ENCODE measurements at regions not wholly inside any gene's neighbourhood (a gene's known extent, or its start where the extent isn't known, plus 50 kb on each side); places are given as distances from the start of the nearest gene placed in this dataset.
"Not testable (repeated sequence)": the region's sequence is repeated elsewhere in the genome, so short reads cannot be mapped to it uniquely, and the experiment has no call there.

DNA sequence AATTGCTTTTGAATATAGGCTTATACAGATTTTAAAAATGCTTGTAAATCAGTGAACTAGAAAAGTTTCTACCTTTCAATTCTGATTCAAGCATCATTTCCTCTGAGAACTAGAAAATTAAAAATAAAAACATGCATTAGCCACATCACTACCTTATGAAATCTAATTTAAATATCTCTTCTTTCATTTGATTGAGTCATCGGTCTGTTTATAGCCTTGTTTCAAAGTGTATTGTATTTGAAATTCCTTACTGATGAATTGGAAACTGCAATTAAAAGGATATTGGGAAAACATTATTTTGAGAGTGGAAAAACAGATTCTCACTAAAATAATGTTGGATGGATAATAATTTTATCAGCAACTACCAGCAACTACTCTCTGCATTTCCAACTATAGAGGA, 717.7 kb upstream of the FAM98A start:
- DNase-seq (ENCODE audit: low read depth in 3 of 3), result no peak

DNA sequence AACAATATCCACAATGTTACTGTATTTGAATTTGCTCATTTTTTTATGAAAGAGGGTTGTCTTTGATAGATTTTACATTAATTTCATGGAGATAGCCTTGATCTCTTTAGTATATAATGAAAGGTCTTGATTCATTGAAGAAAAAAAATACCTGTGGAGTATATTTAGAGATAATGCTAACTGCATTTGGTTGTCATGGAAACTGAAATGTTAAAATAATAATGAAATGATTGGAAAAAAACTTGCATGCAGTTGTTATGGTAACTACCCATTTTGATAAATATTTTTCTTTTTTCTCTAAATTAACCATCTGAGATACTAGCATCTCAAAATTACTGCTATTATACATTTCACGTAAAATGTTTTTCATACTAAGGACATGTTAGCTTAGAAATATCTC, 712.7 kb upstream of the FAM98A start:
- DNase-seq (ENCODE audit: low read depth in 3 of 3), result no peak

DNA sequence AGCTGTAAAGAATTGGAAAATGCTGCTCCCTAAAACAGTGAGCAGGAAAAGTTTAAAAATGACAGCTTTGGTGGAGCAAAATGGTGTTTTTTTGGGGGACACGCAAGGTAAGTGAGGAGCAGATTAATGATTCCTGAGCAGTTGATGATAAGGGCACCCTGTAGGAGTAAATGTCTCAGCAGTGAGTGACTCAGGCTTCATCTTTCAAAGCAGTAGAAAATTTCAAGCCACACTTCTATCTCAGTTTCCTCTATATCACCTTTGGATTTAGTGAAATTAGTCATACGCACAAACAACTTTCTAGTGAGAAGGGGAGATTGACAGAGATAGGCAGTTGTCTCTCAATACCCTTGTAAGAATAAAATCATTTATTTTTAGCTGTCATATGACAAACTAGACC, 709.0 kb upstream of the FAM98A start:
- DNase-seq (ENCODE audit: low read depth in 3 of 3), result no peak

DNA sequence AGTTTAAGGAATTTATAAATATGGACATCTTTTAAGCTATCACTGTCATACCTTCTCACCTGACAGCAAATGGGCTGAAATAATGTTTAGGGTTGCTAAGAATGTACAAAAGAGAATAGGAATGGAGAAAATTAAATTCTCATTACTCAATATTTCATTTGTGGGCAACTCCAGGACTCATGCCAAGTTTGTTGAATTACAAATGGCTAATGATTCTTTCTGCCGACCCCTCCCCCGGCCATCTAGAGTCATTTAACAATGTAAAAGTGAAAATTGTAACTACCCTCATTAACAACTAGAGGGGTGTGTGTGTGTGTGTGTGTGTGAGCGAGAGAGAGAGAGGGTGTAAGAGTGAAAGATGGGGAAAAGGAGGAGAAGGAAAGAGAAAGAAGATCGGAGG, 708.5 kb upstream of the FAM98A start:
- no peak for DNase-seq (ENCODE audit: low read depth in 3 of 3)

DNA sequence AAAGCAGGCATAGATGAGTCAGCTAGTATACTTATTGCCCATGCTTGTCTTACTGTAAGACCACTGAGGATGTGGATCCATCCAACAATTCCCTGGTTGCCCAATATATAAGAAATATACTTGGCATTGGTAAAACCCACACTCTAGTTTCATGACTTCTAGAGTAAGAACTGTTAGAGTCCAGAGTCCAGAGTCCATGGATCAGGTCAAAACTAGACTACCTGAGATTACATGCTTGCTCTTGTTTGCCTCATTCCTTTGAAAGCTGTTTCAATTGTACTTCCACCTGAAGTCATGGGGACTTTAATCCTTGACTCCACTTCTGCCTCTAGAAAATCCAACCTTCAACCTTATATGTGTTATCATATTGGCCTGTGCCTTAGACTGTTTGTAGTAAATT, 707.6 kb upstream of the FAM98A start:
- no peak for DNase-seq (ENCODE audit: low read depth in 3 of 3)

DNA sequence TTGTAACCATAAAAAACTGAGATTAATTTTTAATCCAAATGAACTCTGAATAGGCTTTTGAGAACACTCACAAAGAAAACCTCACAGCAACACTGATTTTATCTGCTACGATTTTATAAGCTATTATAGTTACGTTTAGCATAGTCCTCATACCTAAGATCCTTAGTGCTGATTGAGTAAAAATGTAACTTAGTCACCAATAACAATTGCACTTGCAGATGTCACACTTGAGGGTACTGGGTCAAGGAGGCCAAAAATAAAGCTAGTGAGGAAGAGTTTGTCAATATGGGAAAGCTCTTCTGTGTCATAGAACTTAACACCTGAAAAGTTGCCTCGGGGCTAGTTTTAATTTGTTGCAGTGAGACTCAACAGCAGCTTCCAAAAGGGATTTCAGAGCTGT, 706.5 kb upstream of the FAM98A start:
- DNase-seq (ENCODE audit: low read depth in 3 of 3), result no peak

DNA sequence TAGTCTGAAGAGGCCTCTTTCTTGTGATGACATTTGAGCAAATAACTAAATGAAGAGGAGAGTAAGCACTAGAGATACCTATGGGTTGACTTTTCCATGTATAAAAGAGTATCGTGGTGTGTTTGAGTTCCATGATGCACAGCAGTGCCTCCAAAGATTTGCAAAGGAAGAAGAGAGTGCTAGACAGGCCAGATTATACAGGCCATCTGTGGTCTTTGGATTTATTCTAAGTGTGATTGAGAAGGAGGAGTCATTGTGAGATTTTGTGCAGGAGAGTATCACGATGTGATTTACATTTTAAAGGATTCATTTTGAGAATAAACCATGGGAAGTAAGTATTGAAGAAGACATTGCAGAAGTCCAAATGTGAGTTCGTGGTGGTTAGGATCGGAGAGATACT, 695.9 kb upstream of the FAM98A start:
- no peak for DNase-seq (ENCODE audit: low read depth in 3 of 3)

DNA sequence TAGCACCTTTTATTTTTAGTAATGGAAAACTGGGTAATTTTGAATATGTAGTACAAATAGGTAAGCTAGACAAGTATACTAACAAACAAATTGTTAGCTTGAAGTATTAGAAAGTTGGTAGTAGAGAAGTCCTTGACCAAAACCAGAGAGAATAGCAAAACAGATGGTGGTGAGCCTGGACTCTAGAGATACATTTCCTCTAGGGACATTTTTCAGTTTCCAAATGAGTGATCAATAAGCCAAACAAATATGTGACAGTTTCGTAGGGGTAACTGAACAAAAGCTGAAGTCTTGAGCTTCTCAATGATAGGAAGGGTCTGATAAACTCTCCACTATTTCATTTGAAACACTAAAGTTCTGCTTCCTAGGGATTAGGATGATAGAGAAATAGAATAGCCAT, 692.0 kb upstream of the FAM98A start:
- no peak for DNase-seq (ENCODE audit: low read depth in 3 of 3)

DNA sequence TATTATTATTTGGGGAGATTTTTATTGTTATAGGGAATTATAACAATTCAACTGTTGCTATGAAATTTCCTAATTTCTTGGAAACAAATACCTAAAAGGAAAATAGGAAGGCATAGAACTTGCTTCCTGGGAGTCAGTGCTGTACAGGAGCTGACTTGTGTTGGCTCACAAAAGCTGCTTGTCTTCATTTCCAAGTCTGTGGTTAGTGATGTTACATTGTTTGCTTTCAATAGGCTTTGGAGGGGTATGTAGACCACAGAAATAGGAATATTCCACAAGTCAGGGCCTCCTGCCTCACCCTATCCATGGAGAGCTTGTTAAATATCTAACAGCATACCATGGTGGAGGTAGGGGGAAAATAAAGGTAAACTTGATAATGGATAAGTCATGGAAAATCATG, 688.9 kb upstream of the FAM98A start:
- DNase-seq (ENCODE audit: low read depth in 3 of 3), result no peak

DNA sequence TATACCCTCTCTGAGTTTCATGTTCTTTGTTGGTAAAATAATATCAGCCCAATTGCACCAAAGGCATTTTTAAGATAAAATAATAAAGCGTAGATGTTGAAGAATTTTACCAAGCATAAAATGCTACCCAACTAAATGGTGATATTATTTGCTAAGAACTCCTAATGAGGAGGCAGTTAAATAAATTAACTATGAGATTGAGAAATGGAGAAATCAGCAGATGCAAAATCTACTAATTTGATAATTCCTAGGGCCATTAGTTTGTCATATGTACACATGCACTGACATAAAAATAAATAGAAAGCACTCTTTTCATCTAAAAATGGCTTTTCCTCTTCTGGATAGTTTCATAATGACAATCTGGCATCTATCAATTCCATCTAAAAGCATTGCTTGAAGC, 681.5 kb upstream of the FAM98A start:
- no peak for DNase-seq (ENCODE audit: low read depth in 3 of 3)

DNA sequence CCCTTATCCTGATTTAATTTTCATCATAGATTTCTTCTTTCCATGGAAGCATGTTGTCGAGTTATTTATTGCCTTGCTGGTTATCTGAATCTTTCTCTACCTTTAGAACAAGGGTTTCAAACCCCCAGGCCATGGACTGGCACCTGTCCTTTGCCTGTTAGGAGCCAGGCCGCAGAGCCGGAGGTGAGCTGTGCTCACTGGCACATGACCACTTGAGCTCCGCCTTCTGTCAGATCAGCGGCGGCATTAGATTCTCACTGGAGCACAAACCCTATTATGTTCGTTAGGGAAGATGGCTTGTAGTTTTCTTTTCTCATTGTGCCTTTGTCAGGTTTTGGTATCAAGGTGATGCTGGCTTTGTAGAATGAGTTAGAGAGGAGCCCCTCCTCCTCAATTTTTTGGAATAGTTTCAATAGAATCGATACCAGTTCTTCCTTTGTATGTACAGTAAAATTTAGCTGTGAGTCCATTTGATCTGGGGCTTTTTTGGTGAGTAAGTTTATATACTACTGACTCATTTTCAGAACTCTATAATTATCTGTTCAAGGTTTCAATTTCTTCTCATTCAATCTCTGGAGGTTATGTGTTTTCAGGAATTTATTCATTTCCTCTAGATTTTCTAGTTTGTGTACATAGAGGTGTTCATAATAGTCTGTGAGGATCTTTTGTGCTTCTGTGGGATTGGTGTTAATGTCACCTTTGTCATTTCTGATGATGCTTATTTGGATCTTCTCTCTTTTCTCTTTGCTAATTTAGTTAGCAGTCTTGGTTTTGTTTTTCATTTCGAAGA, 668.0 kb upstream of the FAM98A start:
- DNase-seq (ENCODE audit: low read depth in 3 of 3), result no peak

DNA sequence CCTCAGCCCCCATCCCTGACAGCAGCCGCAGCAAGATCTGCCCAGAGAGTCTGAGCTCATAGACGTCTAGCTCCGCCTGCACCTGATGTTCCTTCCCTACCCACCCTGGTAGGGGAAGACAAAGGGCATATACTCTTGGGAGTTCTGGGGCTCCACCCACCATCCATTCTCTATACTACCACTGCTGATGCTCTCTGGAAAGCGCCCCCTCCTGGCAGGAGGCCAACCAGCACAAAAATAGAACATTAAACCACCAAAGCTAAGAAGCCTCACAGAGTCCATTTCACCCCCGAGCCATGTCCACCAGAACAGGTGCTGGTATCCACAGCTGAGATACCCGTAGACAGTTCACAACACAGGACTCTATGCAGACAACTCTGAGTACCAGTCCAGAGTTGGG, 662.6 kb upstream of the FAM98A start:
- no peak for DNase-seq (ENCODE audit: low read depth in 3 of 3)

DNA sequence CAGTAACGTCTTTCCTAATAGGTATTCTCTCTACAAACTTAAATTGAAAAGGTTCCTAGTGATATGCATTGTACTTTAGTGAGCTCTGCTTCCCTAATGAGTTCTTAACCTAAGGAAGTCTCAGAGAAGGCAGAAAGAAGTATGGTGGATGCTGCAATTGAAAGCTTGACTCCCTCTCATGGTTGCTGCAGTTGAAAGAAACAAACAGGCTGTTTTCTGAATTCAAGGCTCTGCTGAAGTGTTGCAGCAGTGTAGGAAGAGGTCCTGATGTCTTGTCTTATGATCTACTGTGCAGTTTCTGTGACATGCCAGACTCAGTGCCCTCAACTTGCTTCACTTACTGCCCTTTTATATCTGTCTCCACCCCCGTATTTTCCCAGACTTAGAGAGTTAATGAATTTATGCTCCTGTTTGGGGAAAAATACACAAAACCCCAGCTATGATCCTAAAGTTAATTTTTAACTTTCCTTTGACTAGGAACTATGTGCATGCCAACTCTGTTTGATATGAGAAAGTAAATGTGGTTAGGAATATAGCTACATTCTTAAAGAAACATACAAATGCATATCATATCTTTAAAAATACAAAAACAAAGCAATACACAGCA, 655.3 kb upstream of the FAM98A start:
- no peak for DNase-seq (ENCODE audit: low read depth in 3 of 3)

DNA sequence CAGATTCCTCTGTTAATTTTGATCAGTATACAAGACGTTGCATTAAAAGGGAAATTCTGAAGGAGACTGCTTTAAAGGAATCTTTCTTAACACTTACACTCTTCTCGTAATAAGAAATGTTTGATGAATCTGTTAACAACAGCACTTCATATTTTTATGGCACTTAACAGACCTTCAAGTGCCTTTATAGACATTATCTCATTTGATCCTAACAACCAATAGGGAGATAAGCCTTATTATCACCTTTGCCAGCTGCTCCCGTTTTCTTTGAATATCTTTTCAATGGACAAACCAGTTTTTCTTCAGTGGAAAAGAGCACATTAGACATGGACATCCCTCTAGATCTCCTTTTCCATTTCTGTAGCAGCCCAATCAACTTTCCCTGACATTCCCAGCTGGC, 653.0 kb upstream of the FAM98A start:
- no peak for DNase-seq (ENCODE audit: low read depth in 3 of 3)

DNA sequence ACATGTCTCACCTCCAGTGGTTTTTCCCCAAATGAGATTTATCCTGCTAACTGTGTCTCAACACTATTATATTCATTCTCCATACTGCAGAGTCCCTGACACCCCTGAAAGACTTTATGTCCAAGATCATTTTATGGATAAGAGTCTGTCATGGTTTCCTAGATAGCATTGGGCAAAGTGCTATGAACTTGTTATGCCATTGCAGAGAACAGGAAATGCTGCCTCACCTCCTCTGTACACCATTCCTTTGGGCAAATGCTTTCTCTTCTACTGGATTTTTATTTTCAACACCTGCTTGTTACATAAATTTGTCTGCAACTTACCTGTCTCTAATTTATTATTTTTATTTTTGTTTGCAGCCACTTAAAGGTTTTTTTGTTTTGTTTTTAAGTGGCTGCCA, 652.5 kb upstream of the FAM98A start:
- DNase-seq (ENCODE audit: low read depth in 3 of 3), result no peak

DNA sequence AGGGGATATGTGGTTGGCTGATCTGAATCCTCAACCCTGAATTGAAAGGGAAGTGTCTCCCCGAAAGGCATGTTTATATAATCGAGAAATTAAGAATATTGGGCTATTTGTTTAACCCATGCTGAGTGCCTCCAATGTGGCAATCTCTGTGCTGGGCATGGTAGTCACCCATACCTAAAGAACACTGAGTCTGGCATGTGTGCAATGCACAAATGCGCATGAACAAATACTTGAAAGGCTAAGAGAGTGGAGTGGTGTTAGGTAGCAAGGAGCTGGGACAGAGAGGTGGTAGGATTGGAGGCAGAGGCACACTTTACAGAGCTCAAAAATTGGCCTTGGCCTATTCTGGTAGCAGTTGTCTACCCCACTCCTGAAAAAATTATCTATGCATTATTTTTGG, 645.1 kb upstream of the FAM98A start:
- no peak for DNase-seq (ENCODE audit: low read depth in 3 of 3)

DNA sequence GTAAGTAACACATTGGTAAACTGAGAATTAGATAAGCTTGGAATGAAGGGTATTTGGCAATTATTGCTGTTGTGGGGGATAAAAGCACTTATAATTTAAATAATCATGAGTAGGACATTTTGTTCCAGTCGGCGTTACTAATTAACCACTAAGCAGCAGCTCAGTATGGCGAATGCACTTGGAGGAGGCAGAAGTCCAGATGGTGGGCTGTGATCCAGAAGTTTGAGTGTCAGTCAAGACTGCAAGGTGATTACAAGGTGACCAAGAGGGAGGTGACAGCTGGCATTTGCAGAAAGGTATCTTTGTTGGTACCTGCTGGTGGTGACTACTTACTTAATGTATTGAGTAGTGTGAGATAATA, 643.6 kb upstream of the FAM98A start:
- no peak for DNase-seq (ENCODE audit: low read depth in 3 of 3)

DNA sequence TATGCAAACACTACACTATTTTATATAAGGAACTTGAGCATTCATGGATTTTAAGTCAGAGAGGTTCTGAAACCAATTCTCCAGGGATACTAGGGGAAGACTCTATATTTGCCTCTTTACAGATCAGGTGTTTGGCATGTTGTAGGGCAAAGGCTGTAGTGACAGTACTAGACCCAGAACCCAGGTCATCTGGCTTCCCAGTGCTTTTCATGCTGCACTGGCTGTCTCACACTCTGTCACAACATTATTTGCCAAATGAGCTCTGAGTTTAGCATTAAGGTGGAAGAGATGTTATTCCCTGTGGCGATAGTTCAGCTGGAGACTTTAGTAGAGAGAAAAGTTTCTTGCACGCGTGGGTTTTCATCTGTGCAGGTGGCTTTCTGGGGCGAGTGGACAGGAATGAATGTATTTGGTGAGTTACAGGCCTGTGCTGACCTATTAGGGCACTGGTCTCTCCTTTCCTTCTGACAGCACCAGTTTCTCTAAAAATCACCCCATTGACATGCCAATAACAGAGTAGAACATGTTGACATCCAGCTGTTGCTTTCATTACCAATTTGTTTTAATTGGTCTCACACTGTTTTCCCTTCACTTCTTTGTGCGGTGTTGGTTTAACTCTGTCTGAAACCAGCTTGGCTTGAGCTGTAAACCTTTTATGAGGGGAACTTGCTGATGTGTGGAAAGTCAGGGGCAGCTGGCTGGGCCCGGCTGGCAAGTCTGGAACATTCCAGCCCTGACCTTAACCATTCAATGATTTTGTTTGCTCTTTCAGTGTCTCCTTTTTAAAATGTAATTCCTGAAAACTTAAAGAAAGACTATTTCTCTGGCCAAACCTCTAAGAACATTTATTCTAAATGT, 643.0 kb upstream of the FAM98A start:
- no peak for DNase-seq (ENCODE audit: low read depth in 3 of 3)

DNA sequence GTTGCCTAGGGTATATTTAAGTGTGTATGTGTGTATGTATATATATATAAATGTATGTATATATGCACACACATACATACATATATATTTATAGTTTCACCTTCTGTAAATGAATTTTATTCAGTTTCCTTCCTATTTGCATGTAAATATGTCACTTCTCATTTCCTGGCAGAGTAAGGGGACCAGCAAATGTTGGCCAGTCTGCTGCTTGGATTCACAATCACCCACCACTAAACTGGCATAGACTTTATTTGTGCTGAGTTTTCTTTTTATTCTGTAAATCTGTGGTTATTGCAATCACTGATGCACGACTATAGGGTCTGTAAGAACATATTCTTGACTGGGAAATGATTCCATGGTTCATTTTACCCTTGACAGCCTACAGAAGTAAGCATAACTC, 640.4 kb upstream of the FAM98A start:
- no peak for DNase-seq (ENCODE audit: low read depth in 3 of 3)

DNA sequence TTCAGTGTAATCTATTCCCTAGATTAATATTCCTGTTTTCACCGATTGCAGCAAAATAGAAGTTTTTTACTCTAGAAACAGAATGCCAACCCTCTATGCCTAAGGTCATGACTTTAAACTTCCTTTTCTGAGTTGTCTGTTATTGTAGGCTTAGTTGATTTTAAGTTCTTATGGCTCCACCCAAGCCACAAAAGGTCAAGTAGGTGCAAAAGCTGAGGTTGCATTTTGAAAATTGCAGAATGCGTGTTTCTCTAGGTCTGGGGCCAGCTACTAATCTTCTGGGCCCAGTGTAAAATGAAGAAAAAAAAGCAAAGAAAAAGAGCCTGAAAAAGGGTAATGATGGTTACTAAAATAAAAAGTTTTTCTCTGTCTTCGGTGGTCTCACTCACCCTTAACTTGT, 635.7 kb upstream of the FAM98A start:
- no peak for DNase-seq (ENCODE audit: low read depth in 3 of 3)

DNA sequence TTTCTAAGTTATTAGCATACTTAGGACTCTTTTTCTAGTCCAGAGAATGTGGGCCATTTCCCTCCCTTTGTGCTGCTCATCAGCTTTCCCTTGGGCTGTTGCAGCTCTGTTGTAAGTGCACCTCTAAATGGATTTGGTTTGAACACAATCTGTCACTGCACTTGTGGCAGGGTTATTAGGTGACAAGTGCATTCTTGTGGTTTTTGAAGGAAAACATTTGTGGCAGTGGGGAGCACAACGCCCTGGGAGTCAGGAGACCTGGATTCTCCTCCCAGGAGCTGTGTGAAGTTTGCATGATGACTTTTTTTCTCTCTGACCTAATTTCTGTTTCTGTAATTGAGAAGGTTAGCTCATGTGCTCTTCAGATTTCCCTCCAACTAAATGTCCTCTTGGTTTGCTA, 630.9 kb upstream of the FAM98A start:
- no peak for DNase-seq (ENCODE audit: low read depth in 3 of 3)

DNA sequence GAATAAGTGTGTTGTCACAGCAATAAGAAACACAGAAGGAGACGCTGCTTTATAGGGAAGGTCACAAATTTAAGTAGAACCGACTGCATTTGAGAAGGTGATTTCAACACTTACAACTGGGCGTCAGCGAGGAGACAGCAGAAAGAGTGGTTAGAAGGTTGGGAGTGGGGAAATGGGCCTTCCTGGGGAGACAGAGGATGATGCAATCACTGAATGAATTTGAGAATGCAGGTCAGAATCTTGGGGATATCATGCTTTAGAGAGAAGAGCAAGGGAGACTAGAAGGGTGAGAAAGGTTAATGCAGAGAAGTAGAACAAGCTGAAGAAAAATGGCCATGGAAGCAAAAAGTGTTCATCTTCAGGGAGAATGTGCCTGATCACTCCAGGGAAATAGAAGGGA, 616.1 kb upstream of the FAM98A start:
- no peak for DNase-seq (ENCODE audit: low read depth in 3 of 3)

DNA sequence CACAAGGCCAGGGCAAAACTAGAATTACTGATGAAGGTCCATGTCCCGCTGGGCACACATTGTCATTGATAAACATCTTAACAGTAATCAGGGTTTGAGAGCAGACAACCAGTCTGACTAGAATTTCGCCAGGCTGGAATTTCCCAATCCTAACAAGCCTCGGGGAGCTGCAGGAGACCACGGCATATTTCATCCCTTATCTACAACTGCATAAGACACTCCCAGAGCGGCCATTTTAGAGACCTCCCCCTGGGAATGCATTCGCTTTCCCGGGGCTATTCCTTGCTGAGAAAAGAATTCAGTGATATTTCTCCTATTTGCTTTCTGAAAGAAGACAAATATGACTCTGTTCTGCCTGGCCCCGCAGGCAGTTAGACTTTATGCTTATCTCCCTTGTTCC, 611.3 kb upstream of the FAM98A start:
- not testable (repeated sequence) for DNase-seq (ENCODE audit: low read depth in 3 of 3)

Data from stimulated activated CD4-positive, alpha-beta T cell treated with anti-CD3 and anti-CD28 coated beads, TNF-alpha, amount 100 ng/mL, for 24 hours (primary cell).